Astrocyte of the cerebellum (primary cell): ENCODE measurements at regions not wholly inside any gene's neighbourhood (a gene's known extent, or its start where the extent isn't known, plus 50 kb on each side); places are given as distances from the start of the nearest gene placed in this dataset.

Source experiments
- DNase-seq: peaks from one replicate; pipeline ENCODE4 v3.0.0-alpha.2; 2011; ENCODE audit warnings: low read depth
- H3K4me3 ChIP-seq: 2 replicates; pipeline ENCODE4 v1.5.1; 2011; ENCODE audit warnings: mild to moderate bottlenecking, low read depth, low read length, moderate library complexity
- in situ Hi-C: cut with HindIII; loops from 2 replicates; pipeline ENCODE4 v1.10.0; 2017; ENCODE audit warnings: low sequenced_read_pairs
- TF ChIP-seq, protein P1 (sequence below): IDR thresholded peaks from 2 replicates; pipeline ENCODE4 v1.5.1; 2012; ENCODE audit warnings: low read length, low read depth, moderate library complexity, mild to moderate bottlenecking; ENCODE audit errors: missing control alignments

DNA sequence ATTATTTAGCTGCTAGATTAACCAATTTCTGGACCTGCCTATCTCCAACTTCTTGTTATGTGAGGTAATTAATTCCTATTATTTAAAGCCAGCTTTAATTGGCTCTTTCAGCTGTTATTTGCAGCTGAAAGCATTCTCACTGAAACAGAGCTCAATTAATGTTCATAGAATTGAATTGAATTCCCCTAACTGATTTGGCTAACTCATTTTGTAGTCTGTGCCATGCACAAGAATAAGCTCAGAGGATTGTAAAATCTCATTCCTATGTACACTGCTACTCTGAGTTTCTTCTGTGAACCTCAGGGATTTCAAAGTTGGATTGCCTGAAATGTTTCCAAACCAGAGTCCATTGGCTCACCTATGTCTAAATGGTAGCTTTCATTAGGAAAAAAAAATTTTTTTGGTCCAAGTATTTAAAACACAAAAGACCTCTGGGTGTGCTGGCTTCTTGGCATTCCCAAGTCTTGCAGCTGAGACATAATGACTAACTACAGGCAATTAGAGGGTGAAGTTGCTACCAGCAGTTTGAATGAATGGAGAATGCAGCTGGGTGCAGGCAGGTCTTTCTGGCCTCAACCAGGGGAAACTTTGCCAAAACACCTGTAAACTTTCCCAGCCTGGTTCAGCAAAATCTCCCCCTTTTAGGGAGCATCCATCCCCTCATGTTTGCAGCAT lies 134.3 kb downstream of the EDEM1 start:
- DNase-seq, result no peak
- H3K4me3 ChIP-seq, result no peak overlapping the region
- TF ChIP-seq, protein P1, sequence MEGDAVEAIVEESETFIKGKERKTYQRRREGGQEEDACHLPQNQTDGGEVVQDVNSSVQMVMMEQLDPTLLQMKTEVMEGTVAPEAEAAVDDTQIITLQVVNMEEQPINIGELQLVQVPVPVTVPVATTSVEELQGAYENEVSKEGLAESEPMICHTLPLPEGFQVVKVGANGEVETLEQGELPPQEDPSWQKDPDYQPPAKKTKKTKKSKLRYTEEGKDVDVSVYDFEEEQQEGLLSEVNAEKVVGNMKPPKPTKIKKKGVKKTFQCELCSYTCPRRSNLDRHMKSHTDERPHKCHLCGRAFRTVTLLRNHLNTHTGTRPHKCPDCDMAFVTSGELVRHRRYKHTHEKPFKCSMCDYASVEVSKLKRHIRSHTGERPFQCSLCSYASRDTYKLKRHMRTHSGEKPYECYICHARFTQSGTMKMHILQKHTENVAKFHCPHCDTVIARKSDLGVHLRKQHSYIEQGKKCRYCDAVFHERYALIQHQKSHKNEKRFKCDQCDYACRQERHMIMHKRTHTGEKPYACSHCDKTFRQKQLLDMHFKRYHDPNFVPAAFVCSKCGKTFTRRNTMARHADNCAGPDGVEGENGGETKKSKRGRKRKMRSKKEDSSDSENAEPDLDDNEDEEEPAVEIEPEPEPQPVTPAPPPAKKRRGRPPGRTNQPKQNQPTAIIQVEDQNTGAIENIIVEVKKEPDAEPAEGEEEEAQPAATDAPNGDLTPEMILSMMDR, result no peak
- in situ Hi-C loops, result no loop called here

DNA sequence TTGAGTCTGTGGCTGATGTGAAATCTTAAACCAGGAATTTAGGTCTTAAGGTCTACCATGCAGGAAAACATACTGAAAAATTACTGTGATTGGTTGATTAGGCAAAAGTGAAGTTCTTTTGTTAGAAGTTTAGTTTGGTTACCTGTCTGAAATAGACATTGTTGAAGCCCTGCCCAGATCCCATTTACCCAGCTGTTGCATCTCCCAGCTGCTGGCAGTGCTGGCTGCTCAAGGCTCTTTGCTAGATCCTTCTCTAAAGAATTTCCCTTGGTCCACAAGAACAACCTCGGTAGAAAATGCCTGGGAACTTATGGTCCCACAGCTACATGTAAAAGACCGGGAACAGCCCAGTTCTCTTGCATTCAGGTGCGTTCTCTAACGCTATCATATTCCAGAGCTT lies 137.3 kb downstream of the EDEM1 start:
- TF ChIP-seq, protein P1, result no peak
- no peak for DNase-seq
- in situ Hi-C loops, result no loop called here
- H3K4me3 ChIP-seq, result no peak overlapping the region

DNA sequence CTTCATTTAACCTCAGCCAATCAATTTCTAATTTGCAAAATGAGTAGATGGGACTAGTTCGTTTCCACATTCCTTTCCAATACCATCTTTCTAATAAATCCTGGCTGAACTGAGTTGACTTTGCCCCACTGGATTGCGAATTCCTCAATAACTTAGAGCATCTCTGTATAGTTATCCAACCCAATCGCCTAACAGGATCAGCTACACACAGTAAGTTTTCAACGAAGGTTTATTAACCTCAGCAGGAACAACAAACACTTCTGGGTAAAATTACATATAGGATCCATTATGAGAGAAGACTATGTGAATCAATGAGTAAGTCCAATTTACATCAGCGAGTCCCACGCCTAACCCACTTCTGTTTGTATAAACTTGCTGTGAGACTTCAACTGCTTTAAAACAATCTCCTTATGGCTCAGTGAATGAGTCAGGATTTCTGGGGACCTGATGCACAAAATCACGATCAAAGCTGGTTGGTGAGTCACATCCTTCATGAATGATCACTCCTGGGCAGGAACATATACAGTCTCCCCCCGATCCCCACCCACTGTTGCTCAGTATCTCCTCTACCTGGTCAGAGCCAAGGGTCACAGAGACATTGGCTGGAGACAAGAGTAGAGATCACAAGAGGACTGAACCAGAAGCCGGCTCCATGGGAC lies 142.8 kb downstream of the EDEM1 start:
- DNase-seq, result no peak
- in situ Hi-C loops, result no loop called here
- TF ChIP-seq, protein P1, result no peak
- no peak overlapping the region for H3K4me3 ChIP-seq

DNA sequence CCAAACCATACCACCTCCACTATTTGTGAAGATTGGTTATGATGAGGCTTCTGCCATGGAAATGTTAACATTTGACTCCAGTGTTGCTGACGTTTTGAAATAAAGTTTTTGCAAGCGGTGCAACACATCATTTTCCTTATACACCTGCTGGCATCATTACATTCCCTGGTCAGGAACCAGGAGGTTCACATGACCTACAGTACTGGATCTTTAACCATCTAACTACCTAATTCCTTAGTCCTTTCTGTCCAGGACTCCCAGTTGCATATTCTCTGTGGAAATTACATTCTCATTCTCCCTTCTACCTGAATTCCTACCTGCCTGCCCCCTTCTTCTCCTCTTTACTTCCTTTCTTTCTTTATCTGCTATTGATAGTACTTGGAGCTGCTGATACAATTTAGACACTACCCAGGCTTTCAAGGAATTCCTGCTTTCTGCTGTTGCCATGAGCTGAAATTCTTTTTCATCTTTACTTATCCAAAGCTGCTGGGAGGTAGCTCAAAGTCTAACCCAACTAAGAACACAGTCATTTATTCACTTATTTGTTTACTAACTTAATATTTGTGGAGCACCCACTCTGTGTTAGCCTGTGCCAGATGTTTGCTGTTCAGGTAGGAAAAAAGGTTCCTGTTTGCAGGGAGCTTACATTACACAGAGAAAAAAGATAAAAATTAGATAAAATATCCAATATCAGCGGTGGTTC lies 144.2 kb downstream of the EDEM1 start:
- TF ChIP-seq, protein P1, result no peak
- in situ Hi-C loops, result no loop called here
- DNase-seq, result no peak
- H3K4me3 ChIP-seq, result no peak overlapping the region

DNA sequence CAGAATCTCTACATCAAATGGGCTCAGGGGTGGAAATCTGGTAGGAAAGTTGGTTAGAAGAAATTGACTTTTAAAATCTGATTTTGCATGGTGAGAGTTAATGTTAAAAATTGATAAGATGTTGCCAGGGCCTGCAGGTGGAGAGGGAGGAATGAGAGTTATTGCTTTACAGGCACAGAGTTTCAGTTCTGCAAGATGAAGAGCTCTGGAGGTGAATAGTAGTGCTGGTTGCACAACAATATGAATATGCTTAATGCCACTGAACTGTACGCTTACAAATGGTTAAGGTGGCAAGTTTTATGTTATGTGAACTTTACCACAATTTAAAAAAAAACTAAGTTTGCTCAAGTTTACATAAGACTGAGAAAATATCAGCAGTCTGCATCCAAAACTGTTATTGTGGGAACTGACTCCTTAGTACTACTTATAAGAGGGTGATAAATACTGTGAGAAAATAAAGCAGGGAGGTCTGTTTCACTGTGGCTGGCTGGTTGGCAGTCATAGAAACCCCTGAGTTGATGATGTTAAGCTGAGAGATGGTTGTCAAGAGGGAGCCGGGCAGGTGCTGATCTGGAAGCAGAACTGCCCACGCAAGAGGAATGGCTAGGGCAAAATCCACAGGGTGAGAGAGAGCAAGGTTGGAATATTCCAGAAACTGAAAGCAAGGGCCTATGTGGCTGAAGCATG lies 144.9 kb downstream of the EDEM1 start:
- H3K4me3 ChIP-seq, result no peak overlapping the region
- in situ Hi-C loops, result no loop called here
- DNase-seq, result no peak
- TF ChIP-seq, protein P1, result no peak

DNA sequence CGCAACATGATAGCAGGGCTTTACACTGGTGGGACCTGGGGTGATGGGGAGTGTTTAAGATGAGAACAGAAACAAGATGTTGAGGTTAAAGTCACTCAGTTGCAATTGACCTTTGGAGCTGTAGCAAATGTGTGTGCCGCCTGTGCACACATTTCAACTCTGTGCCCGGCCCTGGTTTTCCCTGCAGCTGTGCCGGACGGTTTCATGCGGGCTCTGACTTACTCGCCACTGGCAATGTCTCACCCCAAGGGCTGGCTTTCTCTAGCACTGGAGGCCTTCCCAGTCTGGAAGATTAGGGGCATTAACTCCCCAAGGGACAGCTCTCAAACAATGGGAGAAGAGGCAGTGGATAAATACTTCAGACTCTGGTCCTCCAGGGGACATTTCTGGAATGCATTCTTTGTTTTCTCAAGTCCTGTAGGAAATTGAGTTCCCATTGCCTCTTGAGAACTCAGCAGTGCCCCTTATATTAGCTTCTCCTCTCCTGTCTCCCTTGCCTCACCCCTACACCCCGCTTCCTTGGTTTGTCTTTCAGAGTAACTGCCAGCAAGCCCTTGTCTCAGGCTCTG lies 152.5 kb downstream of the EDEM1 start:
- in situ Hi-C loops, result no loop called here
- no peak for DNase-seq
- no peak overlapping the region for H3K4me3 ChIP-seq
- TF ChIP-seq, protein P1, result no peak
